DMS79 treated with DMSO at 0.1 percent for 48 hours (cell line): ENCODE measurements at regions not wholly inside any gene's neighbourhood (a gene's known extent, or its start where the extent isn't known, plus 50 kb on each side); places are given as distances from the start of the nearest gene placed in this dataset.
"Not testable (repeated sequence)": the region's sequence is repeated elsewhere in the genome, so short reads cannot be mapped to it uniquely, and the experiment has no call there.

Source experiments
- DNase-seq: peaks from one replicate; lab custom pipeline; 2025; lab: John Stamatoyannopoulos, UW

- DNase-seq = no peak
Observed at GRCh38 chr4:12452291-12452690, 1023.6 kb upstream of the HS3ST1 start.

GRCh38 chr4:12447451-12447850, 1018.8 kb upstream of the HS3ST1 start:
- no peak for DNase-seq

GRCh38 chr4:12446657-12447185, 1018.0 kb upstream of the HS3ST1 start:
- no peak for DNase-seq

GRCh38 chr4:12446256-12446655, 1017.6 kb upstream of the HS3ST1 start:
- DNase-seq = no peak

- DNase-seq = no peak
Observed at GRCh38 chr4:12445711-12446235, 1017.1 kb upstream of the HS3ST1 start.

- no peak for DNase-seq
Observed at GRCh38 chr4:12439633-12440305, 1011.1 kb upstream of the HS3ST1 start.

GRCh38 chr4:12431259-12431658, 1002.6 kb upstream of the HS3ST1 start:
- not testable (repeated sequence) for DNase-seq

- no peak for DNase-seq
Observed at GRCh38 chr4:12421364-12421763, 992.7 kb upstream of the HS3ST1 start.

GRCh38 chr4:12416755-12417154, 988.1 kb upstream of the HS3ST1 start:
- no peak for DNase-seq

GRCh38 chr4:12414181-12414812, 985.6 kb upstream of the HS3ST1 start:
- no peak for DNase-seq

GRCh38 chr4:12411072-12411471, 982.4 kb upstream of the HS3ST1 start:
- no peak for DNase-seq

- no peak for DNase-seq
Observed at GRCh38 chr4:12409507-12410190, 981.0 kb upstream of the HS3ST1 start.

- DNase-seq = no peak
Observed at GRCh38 chr4:12408364-12408763, 979.7 kb upstream of the HS3ST1 start.

GRCh38 chr4:12403175-12403574, 974.5 kb upstream of the HS3ST1 start:
- no peak for DNase-seq

GRCh38 chr4:12399781-12400180, 971.1 kb upstream of the HS3ST1 start:
- no peak for DNase-seq

GRCh38 chr4:12393631-12394262, 965.1 kb upstream of the HS3ST1 start:
- no peak for DNase-seq

GRCh38 chr4:12389604-12390003, 960.9 kb upstream of the HS3ST1 start:
- no peak for DNase-seq

GRCh38 chr4:12382567-12382966, 953.9 kb upstream of the HS3ST1 start:
- no peak for DNase-seq

- no peak for DNase-seq
Observed at GRCh38 chr4:12379191-12379590, 950.5 kb upstream of the HS3ST1 start.

GRCh38 chr4:12375805-12376204, 947.1 kb upstream of the HS3ST1 start:
- DNase-seq = no peak

GRCh38 chr4:12365869-12366268, 937.2 kb upstream of the HS3ST1 start:
- DNase-seq = not testable (repeated sequence)

GRCh38 chr4:12360391-12360790, 931.7 kb upstream of the HS3ST1 start:
- DNase-seq = no peak
